ENCODE measurements at regions not wholly inside any gene's neighbourhood (a gene's known extent, or its start where the extent isn't known, plus 50 kb on each side); places are given as distances from the start of the nearest gene placed in this dataset.

- no peaks in the 10 kb centered on the region for H4K20me1 ChIP-seq (ENCODE audit: insufficient read depth, low read length)
- no peak overlapping the region for H3K27ac ChIP-seq (ENCODE audit: insufficient read depth, low read length)
- no peak overlapping the region for H3K14ac ChIP-seq (replicated peaks; ENCODE audit: low read depth, low read length)
- no peak overlapping the region for H3K23ac ChIP-seq (ENCODE audit: low read depth, low read length)
- H2BK20ac ChIP-seq (ENCODE audit: low read depth, low read length), result no peak overlapping the region
- no peaks in the 10 kb centered on the region for H3K9me3 ChIP-seq (ENCODE audit: control insufficient read depth, insufficient read depth, low read length)
- no peaks in the 10 kb centered on the region for H3K4me1 ChIP-seq (ENCODE audit: control insufficient read depth, insufficient read depth, low read length)
- no peak overlapping the region for H3K56ac ChIP-seq (ENCODE audit: extremely low read depth, insufficient read depth, low read length)
- H2AK9ac ChIP-seq (replicated peaks; ENCODE audit: low read depth, low read length, poor library complexity), result no peak overlapping the region
- H2BK15ac ChIP-seq (ENCODE audit: low read depth, low read length), result no peak overlapping the region
- CTCF ChIA-PET, result interaction anchor here (0.7 kb wide), 1 partner anchor 577 kb away, joined by 3 read pairs; no protein-coding TSS in a partner anchor
- H3K79me1 ChIP-seq (ENCODE audit: low read depth in 1 of 2, low read length in 2 of 2), result no peaks in the 10 kb centered on the region
- no peak overlapping the region for H4K8ac ChIP-seq (ENCODE audit: low read depth in 2 of 2, low read length in 2 of 2)
- no peak overlapping the region for H2AFZ ChIP-seq (replicated peaks; ENCODE audit: low read length, poor library complexity)
- WGBS, 2 experiments (ENCODE audit: extremely low coverage in 2 of 2, insufficient read length in 1 of 2), result no CpG with 5 or more reads among the region's 3 CpGs
- ATAC-seq (ENCODE audit: low read depth) (no peak), DNase-seq (no peak)
- H3K9me1 ChIP-seq (ENCODE audit: insufficient read depth, low read length), result no peaks in the 10 kb centered on the region
- intact Hi-C loops (cut with micrococcal nuclease) (no loop called here), dilution Hi-C loops (cut with HindIII; ENCODE audit: low sequenced_read_pairs, unreplicated experiment) (no loop called here), in situ Hi-C loops (cut with MboI; ENCODE audit: low sequenced_read_pairs) (loop anchor here (10.0 kb wide), 1 partner anchor 258 kb away; no protein-coding TSS in a partner anchor)
- H2AK5ac ChIP-seq (ENCODE audit: low read depth, low read length), result no peak overlapping the region
- no peak overlapping the region for H3K4me3 ChIP-seq (ENCODE audit: insufficient read depth, low read depth, low read length)
- H2BK5ac ChIP-seq (ENCODE audit: low read depth, low read length, poor library complexity, severe bottlenecking), result no peak overlapping the region
- no peak for TF ChIP-seq NFE2L2 (IDR thresholded peaks at IDR 0.05; ENCODE audit: low read depth, low read length)
- no peak for TF ChIP-seq CHD1 (IDR thresholded peaks at IDR 0.05; ENCODE audit: low read depth, low read length)
- TF ChIP-seq RFX5 (IDR thresholded peaks at IDR 0.05; ENCODE audit: low read depth, low read length), result no peak
- no peak for TF ChIP-seq BHLHE40 (IDR thresholded peaks at IDR 0.05; ENCODE audit: low read depth, low read length)
- TF ChIP-seq SMC3 (IDR thresholded peaks at IDR 0.05; ENCODE audit: low read depth, low read length), result no peak
- no peak for TF ChIP-seq USF2 (IDR thresholded peaks at IDR 0.05; ENCODE audit: low read depth, low read length)
- TF ChIP-seq POLR2A (IDR thresholded peaks at IDR 0.05; ENCODE audit: low read depth, low read length), result no peak
- TF ChIP-seq MAFK (IDR thresholded peaks at IDR 0.05; ENCODE audit: low read depth, low read length), result no peak
- H4K91ac ChIP-seq (ENCODE audit: insufficient read depth, low read depth, low read length), result no peak overlapping the region
- no peak overlapping the region for H3K4me2 ChIP-seq (ENCODE audit: low read depth, low read length)
- POLR2A ChIA-PET (ENCODE audit: unreplicated experiment), result no interaction called here
- BruUV-seq (replicated peaks), result no TSS peak
- no peak overlapping the region for H4K5ac ChIP-seq (ENCODE audit: low read depth, low read length)
- no peak overlapping the region for H3K4ac ChIP-seq (ENCODE audit: low read depth, low read length)
- H3K18ac ChIP-seq (ENCODE audit: low read depth, low read length), result no peak overlapping the region
- H3K27me3 ChIP-seq (ENCODE audit: control insufficient read depth, insufficient read depth, low read length), result no peaks in the 10 kb centered on the region
- H3K36me3 ChIP-seq (ENCODE audit: control insufficient read depth, insufficient read depth, low read length), result no peaks in the 10 kb centered on the region
- H2BK120ac ChIP-seq (ENCODE audit: low read depth, low read length), result no peak overlapping the region
- no peak overlapping the region for H3K9ac ChIP-seq (ENCODE audit: low read depth, low read length)
Measured at GRCh38 chr3:168216851-168217250, 121.1 kb upstream of the GOLIM4 start.
